A673 (cell line): ENCODE measurements at regions not wholly inside any gene's neighbourhood (a gene's known extent, or its start where the extent isn't known, plus 50 kb on each side); places are given as distances from the start of the nearest gene placed in this dataset.

ENCODE experiments used
- BruUV-seq: library from RNA; stranded (reverse); fragments of 400-500 nt; replicated peaks from 2 replicates; lab custom pipeline; 2021; lab: Mats Ljungman, UMichigan
- CTCF ChIA-PET: fragments of 300-600 bp; sonication (Branson Sonifier 250); formaldehyde crosslinking; loops from one replicate; lab custom pipeline; 2022; ENCODE audit warnings: antibody characterized with exemption; lab: Charles Lee
- POLR2A ChIA-PET: fragments of 300-600 bp; sonication (Branson Sonifier 250); formaldehyde crosslinking; loops from one replicate; lab custom pipeline; 2022; ENCODE audit warnings: antibody characterized with exemption; ENCODE audit not compliant: low non-redundant PET; lab: Charles Lee
- DNase-seq: peaks from one replicate; pipeline ENCODE4 v3.0.0-alpha.2; 2015; ENCODE audit warnings: low spot score
- H3K27ac ChIP-seq: fragments of 200-600 bp; sonication (generic); 2 replicates; pipeline ENCODE4 v1.5.1; 2016; ENCODE audit warnings: mixed run types, low read depth, mild to moderate bottlenecking, mixed read lengths, antibody characterized with exemption, low read length; ENCODE audit not compliant: poor library complexity, severe bottlenecking
- H3K27me3 ChIP-seq: fragments of 200-600 bp; sonication (generic); replicated peaks from 2 replicates; pipeline ENCODE4 v1.6.1; 2017; ENCODE audit warnings: mixed run types, low read depth, mild to moderate bottlenecking, mixed read lengths, antibody characterized with exemption, low read length; ENCODE audit not compliant: insufficient read depth, poor library complexity
- H3K36me3 ChIP-seq: fragments of 200-600 bp; sonication (generic); 2 replicates; pipeline ENCODE4 v1.6.1; 2016; ENCODE audit warnings: mixed run types, mild to moderate bottlenecking, mixed read lengths, antibody characterized with exemption, low read length; ENCODE audit not compliant: insufficient read depth, poor library complexity, severe bottlenecking
- H3K4me1 ChIP-seq: fragments of 200-600 bp; sonication (generic); 2 replicates; pipeline ENCODE4 v1.6.1; 2017; ENCODE audit warnings: mixed run types, mild to moderate bottlenecking, mixed read lengths, antibody characterized with exemption, low read length; ENCODE audit not compliant: insufficient read depth, poor library complexity, severe bottlenecking
- H3K4me3 ChIP-seq: fragments of 200-600 bp; sonication (generic); 2 replicates; pipeline ENCODE4 v1.5.1; 2016; ENCODE audit warnings: low read depth, mixed run types, mild to moderate bottlenecking, mixed read lengths, low read length; ENCODE audit not compliant: poor library complexity, severe bottlenecking
- H3K9me3 ChIP-seq: fragments of 200-600 bp; sonication (generic); 2 replicates; pipeline ENCODE4 v1.6.1; 2016; ENCODE audit warnings: mixed run types, low read depth, mild to moderate bottlenecking, mixed read lengths, antibody characterized with exemption, low read length; ENCODE audit not compliant: poor library complexity, severe bottlenecking
- CTCF ChIP-seq: fragments of 300-800, 200-600 bp; sonication (generic); conservative IDR thresholded peaks from 2 replicates; pipeline ENCODE4 v1.5.1; 2017; ENCODE audit warnings: low read depth, mild to moderate bottlenecking, antibody characterized with exemption, low read length, moderate library complexity, mixed read lengths
- EZH2 ChIP-seq: fragments of 200-600 bp; sonication (generic); IDR thresholded peaks from 2 replicates; pipeline ENCODE4 v1.6.1; 2017; ENCODE audit warnings: borderline replicate concordance, low read depth, mild to moderate bottlenecking, mixed read lengths, antibody characterized with exemption, low read length; ENCODE audit not compliant: poor library complexity, severe bottlenecking
- intact Hi-C: fragments of 100-400 bp; cut with micrococcal nuclease; formaldehyde crosslinking; loops from one replicate; pipeline ENCODE4 v1.10.0; 2022; ENCODE audit not compliant: unreplicated experiment

- H3K36me3 ChIP-seq = no peaks in the 10 kb centered on the region
- H3K4me3 ChIP-seq = no peak overlapping the region
- no peak for DNase-seq
- BruUV-seq = no TSS peak
- peaks cover 8% of the 10 kb centered on the region for H3K27me3 ChIP-seq
- peaks cover 7% of the 10 kb centered on the region for H3K9me3 ChIP-seq
- no peak overlapping the region for H3K27ac ChIP-seq
- ChIA-PET CTCF (interaction anchor here (0.6 kb wide), 1 partner anchor 162 kb away, joined by 3 read pairs; no protein-coding TSS in a partner anchor), POLR2A (no interaction called here)
- H3K4me1 ChIP-seq = peaks cover 9% of the 10 kb centered on the region
- TF ChIP-seq EZH2 (no peak), CTCF (no peak)
- intact Hi-C loops = no loop called here
These were observed 83.5 kb upstream of the MAX start for GRCh38 chr14:65185829-65186228.

- intact Hi-C loops = no loop called here
These were observed 84.6 kb upstream of the MAX start for GRCh38 chr14:65186951-65187350.

GRCh38 chr14:65187421-65188049, 85.2 kb upstream of the MAX start:
- TF ChIP-seq EZH2 (no peak), CTCF (no peak)
- Histone ChIP-seq H3K9me3 (no peaks in the 10 kb centered on the region), H3K27me3 (peaks cover 8% of the 10 kb centered on the region), H3K36me3 (no peaks in the 10 kb centered on the region), H3K4me3 (no peak overlapping the region), H3K27ac (no peak overlapping the region), H3K4me1 (peaks cover 9% of the 10 kb centered on the region)
- BruUV-seq = no TSS peak
- ChIA-PET CTCF (no interaction called here), POLR2A (no interaction called here)
- intact Hi-C loops = no loop called here
- no peak for DNase-seq

More at GRCh38 chr14:65186951-65187350, 84.6 kb upstream of the MAX start:
- H3K4me3 ChIP-seq = no peak overlapping the region
- CTCF ChIA-PET = no interaction called here
- no peak for DNase-seq
- peaks cover 8% of the 10 kb centered on the region for H3K27me3 ChIP-seq
- BruUV-seq = no TSS peak
- H3K9me3 ChIP-seq = peaks cover 5% of the 10 kb centered on the region
- TF ChIP-seq EZH2 (no peak), CTCF (no peak)
- no peaks in the 10 kb centered on the region for H3K36me3 ChIP-seq
- no peak overlapping the region for H3K27ac ChIP-seq
- POLR2A ChIA-PET = no interaction called here
- H3K4me1 ChIP-seq = peaks cover 9% of the 10 kb centered on the region
